BJ (cell line): ENCODE measurements at regions not wholly inside any gene's neighbourhood (a gene's known extent, or its start where the extent isn't known, plus 50 kb on each side); places are given as distances from the start of the nearest gene placed in this dataset.
A peak's percentile ranks its signal among the peaks of the same experiment; 100 is the strongest.
"Not testable (repeated sequence)": the region's sequence is repeated elsewhere in the genome, so short reads cannot be mapped to it uniquely, and the experiment has no call there.

ENCODE experiments used
- CTCF ChIA-PET: fragments of 350-600 bp; formaldehyde crosslinking; extraction: SDS; loops from one replicate; lab custom pipeline; 2021; ENCODE audit warnings: antibody characterized with exemption, inconsistent platforms; lab: Yijun Ruan, JAX
- POLR2A ChIA-PET: fragments of 300-600 bp; sonication (Branson Sonifier 250); formaldehyde crosslinking; extraction: SDS; loops from one replicate; lab custom pipeline; 2021; ENCODE audit warnings: antibody characterized with exemption; lab: Charles Lee
- DNase-seq: peaks from one replicate; pipeline ENCODE4 v3.0.0-alpha.2; 2011; ENCODE audit warnings: low read depth
- H3K27me3 ChIP-seq: 2 replicates; pipeline ENCODE4 v1.6.0; 2011; ENCODE audit warnings: low read length; ENCODE audit not compliant: control insufficient read depth, insufficient read depth
- H3K36me3 ChIP-seq: 2 replicates; pipeline ENCODE4 v1.5.1; 2011; ENCODE audit warnings: low read length; ENCODE audit not compliant: control insufficient read depth, insufficient read depth
- H3K4me3 ChIP-seq: 2 replicates; pipeline ENCODE4 v1.5.1; 2011; ENCODE audit warnings: low read depth, mild to moderate bottlenecking, control low read depth, low read length
- CTCF ChIP-seq: IDR thresholded peaks from 2 replicates; pipeline ENCODE4 v1.5.1; 2011; ENCODE audit warnings: low read depth, mild to moderate bottlenecking, control low read depth, inconsistent platforms, low read length, moderate library complexity; ENCODE audit not compliant: insufficient read depth

DNA sequence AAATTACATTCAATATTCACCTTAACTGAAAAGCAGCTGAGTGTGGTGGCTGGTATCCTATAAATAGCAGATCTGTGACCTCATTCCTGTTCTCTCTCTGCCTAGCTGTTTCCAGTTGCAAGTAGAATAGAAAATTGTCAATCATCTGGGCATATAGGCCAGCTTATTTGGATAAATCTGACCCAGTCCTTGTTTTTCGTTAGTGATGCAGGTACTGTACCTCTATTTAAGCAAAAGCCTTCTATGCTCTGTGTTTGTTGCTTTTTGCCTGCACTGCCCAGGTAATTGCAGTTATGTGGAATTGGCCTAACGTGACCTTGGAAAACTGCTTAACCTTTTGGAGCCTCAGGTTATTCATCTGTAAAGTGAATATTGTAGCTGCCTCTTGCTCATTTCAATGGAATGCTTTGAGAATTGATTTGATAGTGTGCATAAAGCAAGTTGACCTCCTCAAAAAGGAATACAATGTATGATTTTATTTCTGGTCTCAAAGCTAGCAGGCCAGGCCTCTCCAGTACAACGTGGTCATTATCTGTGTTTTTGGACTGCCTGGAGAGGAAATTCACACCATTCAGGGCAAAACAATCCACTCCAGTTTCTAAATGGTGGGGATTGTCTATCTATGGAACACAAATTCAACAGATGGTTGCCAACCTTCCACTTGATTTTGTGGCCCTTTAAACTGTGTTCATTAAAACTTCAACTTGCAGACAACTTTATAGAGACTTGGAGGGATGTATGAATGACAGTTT lies 508.7 kb upstream of the CITED2 start:
- H3K4me3 ChIP-seq = no peak overlapping the region
- H3K27me3 ChIP-seq = no peaks in the 10 kb centered on the region
- no peak for DNase-seq
- POLR2A ChIA-PET = interaction anchor here (0.6 kb wide), 3 partner anchors 27 to 508 kb away, joined by 3 to 6 read pairs (median 3); no protein-coding TSS in a partner anchor
- no peak for TF ChIP-seq CTCF
- CTCF ChIA-PET = interaction anchor here (1.0 to 1.6 kb wide), 2 partner anchors 11 to 509 kb away, joined by 3 to 5 read pairs; partner anchors contain the start of gene CITED2
- H3K36me3 ChIP-seq = no peaks in the 10 kb centered on the region

DNA sequence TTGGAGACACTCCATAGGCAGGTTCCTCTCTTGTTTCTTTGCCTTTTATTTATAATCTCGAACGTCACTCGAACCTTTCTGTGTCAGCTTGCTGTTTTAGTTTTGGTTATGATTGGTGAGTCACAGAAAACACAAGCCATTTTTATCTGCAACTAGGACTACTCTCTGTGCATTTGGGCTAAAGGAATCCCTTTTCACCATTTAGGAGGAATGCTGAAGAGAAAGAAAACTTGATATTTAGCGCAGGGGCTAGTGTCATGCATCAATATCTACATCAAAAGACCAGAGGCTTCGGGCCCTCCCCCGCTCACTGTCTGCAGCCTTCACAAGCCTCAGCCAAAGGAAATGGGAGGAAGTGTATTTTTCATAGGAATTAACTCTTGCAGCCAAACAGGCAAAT lies 507.8 kb upstream of the CITED2 start:
- ChIA-PET CTCF (interaction anchor here (0.7 to 2.1 kb wide), 5 partner anchors 12 to 508 kb away, joined by 3 to 6 read pairs (median 4); partner anchors contain the start of gene CITED2), POLR2A (interaction anchor here (0.6 kb wide), 1 partner anchor 507 kb away, joined by 3 read pairs; no protein-coding TSS in a partner anchor)
- Histone ChIP-seq H3K4me3 (no peak overlapping the region), H3K36me3 (no peaks in the 10 kb centered on the region), H3K27me3 (no peaks in the 10 kb centered on the region)
- TF ChIP-seq CTCF = no peak
- DNase-seq = no peak

DNA sequence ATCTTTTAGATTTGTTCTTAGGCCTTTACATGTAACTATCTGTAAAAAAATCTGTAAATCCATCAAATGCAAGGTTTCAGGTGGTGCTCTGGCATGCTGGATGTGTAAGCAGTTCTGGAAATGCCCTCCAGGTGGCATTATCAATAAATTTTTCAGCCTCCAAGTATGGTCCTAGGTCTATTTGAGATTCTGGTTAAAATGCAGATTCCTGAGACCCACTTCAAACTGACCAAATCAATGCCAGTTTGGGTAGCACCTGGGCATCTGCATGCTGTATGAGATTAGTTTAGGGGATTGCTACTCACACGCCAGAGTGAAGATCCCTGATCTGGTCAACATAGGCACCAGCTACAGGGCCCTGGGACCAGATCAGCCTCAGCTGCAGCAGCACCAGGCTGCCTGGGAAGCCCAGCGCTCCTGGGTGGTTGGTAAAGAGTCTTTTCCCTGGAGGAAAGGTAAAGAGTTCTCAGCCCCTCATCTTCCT lies 507.3 kb upstream of the CITED2 start:
- peak; percentile 49 for TF ChIP-seq CTCF
- no peaks in the 10 kb centered on the region for H3K36me3 ChIP-seq
- DNase-seq = no peak
- no peak overlapping the region for H3K4me3 ChIP-seq
- no peaks in the 10 kb centered on the region for H3K27me3 ChIP-seq
- ChIA-PET POLR2A (no interaction called here), CTCF (interaction anchor here (0.6 to 2.1 kb wide), 8 partner anchors 9 to 507 kb away, joined by 3 to 6 read pairs (median 4); partner anchors contain the start of gene CITED2)

- DNase-seq = no peak
- Histone ChIP-seq H3K27me3 (no peaks in the 10 kb centered on the region), H3K36me3 (no peaks in the 10 kb centered on the region), H3K4me3 (no peak overlapping the region)
- ChIA-PET POLR2A (no interaction called here), CTCF (interaction anchor here (0.6 to 2.1 kb wide), 6 partner anchors 9 to 464 kb away, joined by 3 to 6 read pairs (median 5); no protein-coding TSS in a partner anchor)
- no peak for TF ChIP-seq CTCF
These were observed 506.8 kb upstream of the CITED2 start for GRCh38 chr6:139881236-139881635.

DNA sequence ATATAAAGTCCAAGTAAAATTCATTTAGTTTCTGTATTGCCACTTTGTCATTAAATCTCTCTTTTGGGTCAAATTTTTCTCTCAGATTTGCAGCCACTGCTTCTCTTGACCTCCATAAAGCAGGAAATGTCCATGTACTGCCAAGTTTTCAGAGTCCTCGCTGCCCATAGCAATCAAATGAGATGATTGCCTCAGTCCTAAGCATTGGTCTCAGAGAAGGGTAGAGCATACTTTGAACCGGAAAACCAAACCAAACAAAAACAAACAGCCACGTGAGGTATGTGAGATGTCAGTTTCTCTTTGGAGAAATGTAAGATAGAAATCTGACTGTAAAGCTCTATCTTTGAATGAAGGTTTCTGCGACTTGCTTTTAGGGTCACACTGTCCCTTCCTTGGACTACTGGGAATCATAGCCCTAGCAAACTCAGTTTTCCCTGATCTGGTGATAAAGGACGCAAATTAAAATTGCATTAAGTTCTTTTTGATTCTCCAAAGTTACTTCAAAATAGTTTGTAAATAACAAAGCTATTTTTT lies 505.4 kb upstream of the CITED2 start:
- CTCF ChIA-PET = interaction anchor here (1.7 to 1.8 kb wide), 2 partner anchors 7 to 11 kb away, joined by 5 read pairs; no protein-coding TSS in a partner anchor
- H3K4me3 ChIP-seq = no peak overlapping the region

DNA sequence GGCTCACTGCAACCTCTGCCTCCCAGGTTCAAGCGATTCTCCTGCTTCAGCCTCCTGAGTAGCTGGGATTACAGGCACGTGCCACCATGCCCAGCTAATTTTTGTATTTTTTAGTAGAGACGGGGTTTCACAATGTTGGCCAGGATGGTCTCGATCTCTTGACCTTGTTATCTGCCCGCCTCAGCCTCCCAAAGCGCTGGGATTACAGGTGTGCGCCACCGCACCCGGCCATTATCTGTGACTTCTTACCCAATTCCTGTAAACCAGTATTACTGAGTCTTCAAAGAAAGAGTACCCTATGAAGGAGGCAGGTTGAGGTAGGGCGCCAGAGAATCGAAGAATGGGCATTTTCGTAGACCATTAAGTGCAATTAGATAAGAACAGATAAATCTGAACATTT lies 504.8 kb upstream of the CITED2 start:
- H3K36me3 ChIP-seq, POLR2A ChIA-PET, CTCF ChIA-PET, DNase-seq, H3K4me3 ChIP-seq, H3K27me3 ChIP-seq: not testable (repeated sequence)

More for the DNA sequence above, 505.4 kb upstream of the CITED2 start:
- DNase-seq = no peak
- Histone ChIP-seq H3K36me3 (no peaks in the 10 kb centered on the region), H3K27me3 (no peaks in the 10 kb centered on the region)
- TF ChIP-seq CTCF = no peak
- POLR2A ChIA-PET = no interaction called here
